Esophagus muscularis mucosa (tissue), 4 donors: ENCODE measurements at regions not wholly inside any gene's neighbourhood (a gene's known extent, or its start where the extent isn't known, plus 50 kb on each side); places are given as distances from the start of the nearest gene placed in this dataset.

Experiments
- DNase-seq: peaks from one replicate; pipeline ENCODE4 v3.0.0-alpha.2; 2017; ENCODE audit errors: extremely low spot score
- H3K27ac ChIP-seq, 4 donors: fragments of 200-600 bp; sonication (generic); replicated peaks in 1 of 4; 1 replicate in 3 of 4; 2 replicates in 1 of 4; pipeline ENCODE4 v1.5.1; 2016 to 2019; ENCODE audit warnings: mild to moderate bottlenecking in 1 of 4
- H3K27me3 ChIP-seq, 4 donors: fragments of 200-600 bp; sonication (generic); one replicate each; pipeline versions ENCODE4 v1.5.1 to v1.6.0; 2016 to 2019
- H3K36me3 ChIP-seq, 4 donors: fragments of 200-600 bp; sonication (generic); one replicate each; pipeline ENCODE4 v1.5.1; 2016 to 2019
- H3K4me1 ChIP-seq, 4 donors: fragments of 200-600 bp; sonication (generic); one replicate each; pipeline ENCODE4 v1.5.1; 2016 to 2019
- H3K4me3 ChIP-seq, 4 donors: fragments of 200-600 bp; sonication (generic); 1 replicate in 2 of 4; 2 replicates in 2 of 4; pipeline ENCODE4 v1.5.1; 2016 to 2019; ENCODE audit warnings: mild to moderate bottlenecking in 4 of 4, moderate library complexity in 1 of 4
- H3K9me3 ChIP-seq, 4 donors: fragments of 200-600 bp; sonication (generic); 1 replicate in 3 of 4; 2 replicates in 1 of 4; pipeline ENCODE4 v1.5.1; 2016 to 2019
- EP300 ChIP-seq: sonication (generic); formaldehyde crosslinking; IDR thresholded peaks from one replicate; pipeline ENCODE4 v1.6.1; 2017; ENCODE audit warnings: antibody characterized with exemption
- POLR2A ChIP-seq: fragments of 450-650 bp; IDR thresholded peaks from one replicate; pipeline ENCODE4 v1.6.1; 2017; ENCODE audit warnings: antibody characterized with exemption, moderate library complexity, mild to moderate bottlenecking, low read depth
- POLR2AphosphoS5 ChIP-seq, 2 donors: sonication (generic); formaldehyde crosslinking; IDR thresholded peaks; one replicate each; pipeline ENCODE4 v1.6.1; 2017; ENCODE audit warnings: antibody characterized with exemption in 2 of 2
- WGBS: methylation state at CpG from one replicate; pipeline ENCODE4 v1.1.5; 2018; 5-methylcytosine and 5-hydroxymethylcytosine counted together
- intact Hi-C: fragments of 100-400 bp; cut with DNase I; formaldehyde crosslinking; loops from one replicate; pipeline ENCODE4 v1.15.1; 2023
- TF ChIP-seq, protein P1 (sequence below), 3 experiments: fragments of 200-600 bp in 2 of 3; fragments of 450-650 bp in 1 of 3; sonication (generic) in 2 of 3; IDR thresholded peaks; one replicate each; pipeline ENCODE4 v1.5.1; 2017 to 2019; ENCODE audit warnings: antibody characterized with exemption in 3 of 3, mild to moderate bottlenecking in 2 of 3, moderate library complexity in 1 of 3

DNA sequence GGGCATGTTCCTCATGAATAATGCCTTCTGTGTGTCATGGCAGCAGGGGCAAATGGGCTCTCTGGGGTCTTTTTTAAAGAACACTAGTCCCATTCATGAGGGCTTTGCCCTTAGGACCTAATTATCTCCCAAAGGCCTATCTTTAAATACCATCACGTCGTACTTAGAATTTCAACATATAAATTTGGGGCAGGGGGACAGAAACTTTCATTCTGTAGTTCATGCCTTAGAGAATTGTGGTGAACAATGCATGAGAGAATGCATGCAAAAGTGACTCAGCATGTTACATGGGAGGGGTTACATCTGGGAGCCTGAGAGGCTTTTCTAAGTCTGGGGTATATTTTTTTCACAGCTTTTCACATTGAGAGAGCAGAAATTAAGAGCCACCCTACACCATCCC lies 208.5 kb upstream of the ROPN1 start:
- H3K27ac ChIP-seq: no peak overlapping the region
- no peaks in the 10 kb centered on the region for H3K9me3 ChIP-seq
- no peak overlapping the region for H3K4me3 ChIP-seq
- H3K36me3 ChIP-seq: no peaks in the 10 kb centered on the region
- WGBS: 91% methylated on average over 2 of the region's 2 CpGs
- intact Hi-C loops: no loop called here
- TF ChIP-seq EP300 (no peak), POLR2AphosphoS5 (IDR thresholded peaks at IDR 0.05) (no peak), POLR2A (no peak)
- TF ChIP-seq, protein P1, sequence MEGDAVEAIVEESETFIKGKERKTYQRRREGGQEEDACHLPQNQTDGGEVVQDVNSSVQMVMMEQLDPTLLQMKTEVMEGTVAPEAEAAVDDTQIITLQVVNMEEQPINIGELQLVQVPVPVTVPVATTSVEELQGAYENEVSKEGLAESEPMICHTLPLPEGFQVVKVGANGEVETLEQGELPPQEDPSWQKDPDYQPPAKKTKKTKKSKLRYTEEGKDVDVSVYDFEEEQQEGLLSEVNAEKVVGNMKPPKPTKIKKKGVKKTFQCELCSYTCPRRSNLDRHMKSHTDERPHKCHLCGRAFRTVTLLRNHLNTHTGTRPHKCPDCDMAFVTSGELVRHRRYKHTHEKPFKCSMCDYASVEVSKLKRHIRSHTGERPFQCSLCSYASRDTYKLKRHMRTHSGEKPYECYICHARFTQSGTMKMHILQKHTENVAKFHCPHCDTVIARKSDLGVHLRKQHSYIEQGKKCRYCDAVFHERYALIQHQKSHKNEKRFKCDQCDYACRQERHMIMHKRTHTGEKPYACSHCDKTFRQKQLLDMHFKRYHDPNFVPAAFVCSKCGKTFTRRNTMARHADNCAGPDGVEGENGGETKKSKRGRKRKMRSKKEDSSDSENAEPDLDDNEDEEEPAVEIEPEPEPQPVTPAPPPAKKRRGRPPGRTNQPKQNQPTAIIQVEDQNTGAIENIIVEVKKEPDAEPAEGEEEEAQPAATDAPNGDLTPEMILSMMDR (IDR thresholded peaks at IDR 0.05): no peak
- peaks cover 17 to 23% (median 20%) of the 10 kb centered on the region in 4 donors for H3K4me1 ChIP-seq
- no peaks in the 10 kb centered on the region for H3K27me3 ChIP-seq
- no peak for DNase-seq

DNA sequence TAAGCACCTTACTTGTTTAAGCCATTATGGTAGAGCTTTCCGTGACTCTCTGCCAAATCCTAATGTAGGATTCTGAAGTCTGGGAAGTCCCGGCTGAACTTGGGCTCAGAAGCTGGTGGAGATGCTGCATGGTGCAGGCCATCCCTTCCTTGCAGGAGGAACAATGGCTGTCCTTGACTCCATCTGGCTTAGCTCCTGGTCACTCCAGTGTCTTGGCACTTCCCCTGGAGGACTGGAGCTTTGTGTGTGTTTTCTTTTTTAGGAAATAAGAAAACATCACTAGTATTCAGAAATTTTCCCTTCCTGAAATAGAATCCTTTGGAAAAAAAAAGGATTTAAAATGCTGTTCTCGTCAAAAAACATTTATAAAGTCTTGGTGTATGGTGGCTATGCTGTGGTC lies 209.3 kb upstream of the ROPN1 start:
- DNase-seq: no peak
- Histone ChIP-seq H3K4me1 (peaks cover 17 to 23% (median 20%) of the 10 kb centered on the region in 4 donors), H3K36me3 (no peaks in the 10 kb centered on the region), H3K9me3 (no peaks in the 10 kb centered on the region), H3K27me3 (no peaks in the 10 kb centered on the region), H3K4me3 (no peak overlapping the region), H3K27ac (no peak overlapping the region)
- WGBS: 91% methylated on average over 3 of the region's 3 CpGs
- intact Hi-C loops: no loop called here
- TF ChIP-seq POLR2AphosphoS5 (IDR thresholded peaks at IDR 0.05) (no peak), POLR2A (no peak)
- TF ChIP-seq, protein P1 (IDR thresholded peaks at IDR 0.05): no peak

DNA sequence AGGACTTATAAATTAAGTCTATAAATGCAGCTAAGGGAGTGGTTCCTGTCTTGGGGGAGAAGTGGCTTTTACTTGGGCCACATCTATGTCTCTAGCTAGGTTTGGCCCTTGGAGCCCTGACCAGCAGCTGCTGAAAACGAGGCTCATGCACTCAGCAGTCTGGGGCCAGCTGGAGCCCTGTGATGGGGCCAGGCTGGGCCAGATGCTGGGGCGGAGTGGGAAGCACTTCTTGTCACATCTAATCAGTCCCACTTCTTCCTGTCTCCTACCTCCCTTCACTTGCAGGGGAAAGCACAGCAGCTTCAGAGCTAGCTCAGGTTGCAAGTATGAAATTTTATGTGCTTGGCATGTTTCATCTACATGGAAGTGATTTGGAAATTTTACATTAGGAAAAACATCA lies 209.9 kb upstream of the ROPN1 start:
- no peaks in the 10 kb centered on the region for H3K36me3 ChIP-seq
- 45% methylated on average over 2 of the region's 2 CpGs for WGBS

DNA sequence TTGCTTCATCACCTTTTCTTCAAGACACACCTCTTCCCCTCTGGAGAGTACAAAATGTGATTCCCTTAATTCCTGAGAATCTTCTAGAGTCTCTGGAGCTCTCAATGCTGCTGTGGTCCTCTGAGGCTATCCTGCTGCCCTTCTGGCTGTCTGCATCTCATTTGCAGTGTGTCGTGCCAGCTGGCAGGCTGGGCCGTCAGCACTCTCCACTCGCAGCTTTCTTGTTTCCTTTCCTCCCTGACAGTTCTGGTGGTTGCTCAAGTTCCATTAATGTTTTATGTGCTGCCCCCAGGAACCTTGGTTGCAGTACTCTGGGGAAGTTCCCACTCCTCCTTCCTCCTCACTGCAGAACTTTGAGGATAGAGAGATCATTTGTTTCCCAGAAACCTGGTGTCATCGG lies 210.8 kb upstream of the ROPN1 start:
- no peak for DNase-seq
- intact Hi-C loops: no loop called here
- Histone ChIP-seq H3K4me1 (peaks cover 17 to 23% (median 20%) of the 10 kb centered on the region in 4 donors), H3K36me3 (no peaks in the 10 kb centered on the region), H3K4me3 (no peak overlapping the region), H3K27me3 (no peaks in the 10 kb centered on the region), H3K9me3 (no peaks in the 10 kb centered on the region), H3K27ac (peak overlapping the region in 3 of 4 donors; percentile 5 to 46 (median 38))
- no peak for TF ChIP-seq POLR2A
- TF ChIP-seq, protein P1 (IDR thresholded peaks at IDR 0.05): no peak
- peak in 1 of 2 donors; percentile 48 for TF ChIP-seq POLR2AphosphoS5 (IDR thresholded peaks at IDR 0.05)
- WGBS: 46% methylated on average over 4 of the region's 4 CpGs

More for the DNA sequence above, 209.9 kb upstream of the ROPN1 start:
- intact Hi-C loops: no loop called here
- no peaks in the 10 kb centered on the region for H3K9me3 ChIP-seq
- no peak for DNase-seq
- TF ChIP-seq EP300 (no peak), POLR2A (no peak), POLR2AphosphoS5 (IDR thresholded peaks at IDR 0.05) (no peak)
- TF ChIP-seq, protein P1 (IDR thresholded peaks at IDR 0.05): no peak
- H3K4me1 ChIP-seq: peaks cover 17 to 23% (median 20%) of the 10 kb centered on the region in 4 donors
- H3K27ac ChIP-seq: no peak overlapping the region
- H3K4me3 ChIP-seq: no peak overlapping the region
- H3K27me3 ChIP-seq: no peaks in the 10 kb centered on the region

DNA sequence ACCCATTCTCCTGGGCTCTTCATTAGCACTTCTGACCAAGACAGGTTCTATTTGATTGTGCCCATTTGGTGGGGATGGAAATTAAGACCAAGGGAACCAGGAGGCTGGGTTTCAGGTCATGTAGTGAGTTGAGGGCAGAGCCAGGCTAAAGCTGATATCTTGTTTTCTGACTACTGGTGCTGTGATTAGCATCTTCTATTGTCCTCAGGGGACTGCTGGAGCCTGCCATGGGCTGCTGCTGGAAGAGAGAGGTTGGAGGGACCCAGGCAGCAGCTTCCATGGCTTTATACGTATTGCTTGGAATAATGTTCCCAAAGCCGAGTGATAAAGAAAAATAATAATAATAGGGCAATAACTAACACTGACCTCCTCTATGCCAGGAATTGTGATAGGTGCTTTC lies 211.4 kb upstream of the ROPN1 start:
- 90% methylated on average over 2 of the region's 2 CpGs for WGBS
- no peaks in the 10 kb centered on the region for H3K9me3 ChIP-seq
- peaks cover 17 to 23% (median 20%) of the 10 kb centered on the region in 4 donors for H3K4me1 ChIP-seq
- peak overlapping the region in 2 of 4 donors; percentile 5 to 46 for H3K27ac ChIP-seq
- no peak overlapping the region for H3K4me3 ChIP-seq
- intact Hi-C loops: no loop called here
- no peaks in the 10 kb centered on the region for H3K27me3 ChIP-seq
- no peak for DNase-seq
- no peaks in the 10 kb centered on the region for H3K36me3 ChIP-seq
- no peak for TF ChIP-seq EP300
- TF ChIP-seq, protein P1 (IDR thresholded peaks at IDR 0.05): no peak
- no peak for TF ChIP-seq POLR2AphosphoS5 (IDR thresholded peaks at IDR 0.05)
- TF ChIP-seq POLR2A: no peak
